PC-9 (cell line): ENCODE measurements at regions not wholly inside any gene's neighbourhood (a gene's known extent, or its start where the extent isn't known, plus 50 kb on each side); places are given as distances from the start of the nearest gene placed in this dataset.

Source experiments
- BruUV-seq: library from RNA; stranded (reverse); fragments of 400-500 nt; replicated peaks from 2 replicates; lab custom pipeline; 2021; lab: Mats Ljungman, UMichigan
- CTCF ChIA-PET: fragments of 300-600 bp; sonication (Branson Sonifier 250); formaldehyde crosslinking; loops from one replicate; lab custom pipeline; 2022; ENCODE audit warnings: antibody characterized with exemption; lab: Charles Lee
- POLR2A ChIA-PET: fragments of 300-600 bp; sonication (Branson Sonifier 250); formaldehyde crosslinking; loops from one replicate; lab custom pipeline; 2022; ENCODE audit warnings: antibody characterized with exemption; ENCODE audit not compliant: unreplicated experiment; lab: Charles Lee
- DNase-seq, 2 experiments: peaks; one replicate each; pipeline versions ENCODE4 v3.0.0 to v3.0.0-alpha.2; 2015 to 2022; ENCODE audit warnings: mixed read lengths in 1 of 2
- H2AFZ ChIP-seq: fragments of 200-600 bp; sonication (generic); 2 replicates; pipeline ENCODE4 v1.8.1; 2017; ENCODE audit warnings: antibody characterized with exemption
- H3F3A ChIP-seq: fragments of 200-600 bp; sonication (generic); 2 replicates; pipeline ENCODE4 v1.8.1; 2017; ENCODE audit warnings: antibody characterized with exemption, mild to moderate bottlenecking, low read depth; ENCODE audit not compliant: insufficient read depth
- H3K27ac ChIP-seq: fragments of 200-600 bp; sonication (generic); 2 replicates; pipeline ENCODE4 v1.6.1; 2016; ENCODE audit warnings: mixed run types
- H3K27me3 ChIP-seq: fragments of 200-600 bp; sonication (generic); 2 replicates; pipeline ENCODE4 v1.6.1; 2016; ENCODE audit warnings: low read depth, mixed run types; ENCODE audit not compliant: insufficient read depth
- H3K36me3 ChIP-seq: fragments of 200-600 bp; sonication (generic); 2 replicates; pipeline ENCODE4 v1.6.1; 2016; ENCODE audit warnings: low read depth, mixed run types
- H3K4me1 ChIP-seq: fragments of 200-600 bp; sonication (generic); replicated peaks from 2 replicates; pipeline ENCODE4 v1.6.1; 2016; ENCODE audit warnings: mixed run types; ENCODE audit not compliant: insufficient read depth
- H3K4me2 ChIP-seq: fragments of 200-600 bp; sonication (generic); 2 replicates; pipeline ENCODE4 v1.6.1; 2017; ENCODE audit warnings: mixed run types
- H3K4me3 ChIP-seq: fragments of 200-600 bp; sonication (generic); 2 replicates; pipeline ENCODE4 v1.6.1; 2016; ENCODE audit warnings: mixed run types
- H3K79me2 ChIP-seq: fragments of 200-600 bp; sonication (generic); 2 replicates; pipeline ENCODE4 v1.6.1; 2017; ENCODE audit warnings: low read depth, mixed run types
- H3K9me2 ChIP-seq: fragments of 200-600 bp; sonication (generic); 2 replicates; pipeline ENCODE4 v1.8.1; 2017; ENCODE audit warnings: mild to moderate bottlenecking; ENCODE audit not compliant: insufficient read depth
- H3K9me3 ChIP-seq: fragments of 200-600 bp; sonication (generic); 2 replicates; pipeline ENCODE4 v1.8.1; 2016; ENCODE audit warnings: low read depth; ENCODE audit not compliant: insufficient read depth
- H4K20me1 ChIP-seq: fragments of 200-600 bp; sonication (generic); 2 replicates; pipeline ENCODE4 v1.8.1; 2017; ENCODE audit not compliant: insufficient read depth
- CTCF ChIP-seq: fragments of 200-600 bp; sonication (generic); conservative IDR thresholded peaks from 2 replicates; pipeline ENCODE4 v1.6.1; 2017; ENCODE audit warnings: mixed run types, antibody characterized with exemption, mild to moderate bottlenecking, moderate library complexity
- EZH2 ChIP-seq: fragments of 200-600 bp; sonication (generic); IDR thresholded peaks from 2 replicates; pipeline ENCODE4 v1.8.0; 2017; ENCODE audit warnings: antibody characterized with exemption, low read depth
- intact Hi-C: fragments of 100-400 bp; cut with micrococcal nuclease; formaldehyde crosslinking; loops from one replicate; pipeline ENCODE4 v1.10.0; 2022; ENCODE audit not compliant: unreplicated experiment

GRCh38 chr20:36824142-36824940 is 50.8 kb upstream of the DSN1 start:
- POLR2A ChIA-PET, result interaction anchor here (0.7 kb wide), 1 partner anchor 36 kb away, joined by 11 read pairs; no protein-coding TSS in a partner anchor
- DNase-seq, result peak; percentile 44 to 90
- H3K9me3 ChIP-seq, result no peaks in the 10 kb centered on the region
- H3K4me1 ChIP-seq, result peaks cover 40% of the 10 kb centered on the region
- H3K4me2 ChIP-seq, result 0 out of 2 replicates have a peak overlapping the region, but pooled peaks have one; percentile 1
- CTCF ChIA-PET, result no interaction called here
- no peaks in the 10 kb centered on the region for H3K27me3 ChIP-seq
- H2AFZ ChIP-seq, result no peak overlapping the region
- BruUV-seq, result no TSS peak
- no peaks in the 10 kb centered on the region for H3K79me2 ChIP-seq
- H3K9me2 ChIP-seq, result no peaks in the 10 kb centered on the region
- no peak overlapping the region for H3K4me3 ChIP-seq
- intact Hi-C loops, result loop anchor here (1.0 kb wide), 1 partner anchor 15 kb away; no protein-coding TSS in a partner anchor
- TF ChIP-seq EZH2 (no peak), CTCF (no peak)
- H3K27ac ChIP-seq, result no peak overlapping the region
- no peaks in the 10 kb centered on the region for H4K20me1 ChIP-seq
- H3K36me3 ChIP-seq, result no peaks in the 10 kb centered on the region
- peaks cover 14% of the 10 kb centered on the region; the same call in 1 of the 2 replicates for H3F3A ChIP-seq

- POLR2A ChIA-PET, result no interaction called here
These were observed 50.4 kb upstream of the TLDC2 start for GRCh38 chr20:36825385-36826104.

More at GRCh38 chr20:36825385-36826104, 50.4 kb upstream of the TLDC2 start:
- intact Hi-C loops, result no loop called here
- TF ChIP-seq CTCF (no peak), EZH2 (no peak)
- no peak for DNase-seq
- H3K9me2 ChIP-seq, result no peaks in the 10 kb centered on the region
- CTCF ChIA-PET, result interaction anchor here (0.5 kb wide), 1 partner anchor 22 kb away, joined by 3 read pairs; no protein-coding TSS in a partner anchor
- no peak overlapping the region for H3K27ac ChIP-seq
- no peak overlapping the region for H2AFZ ChIP-seq
- peaks cover 28% of the 10 kb centered on the region for H3K4me1 ChIP-seq
- no peaks in the 10 kb centered on the region for H3K79me2 ChIP-seq
- H3K9me3 ChIP-seq, result no peaks in the 10 kb centered on the region
- no peaks in the 10 kb centered on the region for H3K27me3 ChIP-seq
- H4K20me1 ChIP-seq, result no peaks in the 10 kb centered on the region
- no peaks in the 10 kb centered on the region for H3K36me3 ChIP-seq
- no TSS peak for BruUV-seq
- H3K4me3 ChIP-seq, result no peak overlapping the region
- H3K4me2 ChIP-seq, result no peak overlapping the region
- H3F3A ChIP-seq, result peaks cover 14% of the 10 kb centered on the region; the same call in 1 of the 2 replicates
